CD8-positive, alpha-beta memory T cell (primary cell): ENCODE measurements at regions not wholly inside any gene's neighbourhood (a gene's known extent, or its start where the extent isn't known, plus 50 kb on each side); places are given as distances from the start of the nearest gene placed in this dataset.
"Not testable (repeated sequence)": the region's sequence is repeated elsewhere in the genome, so short reads cannot be mapped to it uniquely, and the experiment has no call there.

Experiments used
- CTCF ChIA-PET: fragments of 350-600 bp; sonication (Branson Sonifier 250); formaldehyde crosslinking; loops from one replicate; lab custom pipeline; 2021; ENCODE audit warnings: antibody characterized with exemption; lab: Charles Lee
- POLR2A ChIA-PET: fragments of 350-600 bp; sonication (Branson Sonifier 250); formaldehyde crosslinking; loops from one replicate; lab custom pipeline; 2021; ENCODE audit warnings: antibody characterized with exemption; lab: Charles Lee
- DNase-seq, 5 donors: peaks; one replicate each; pipeline versions ENCODE4 v3.0.0 to v3.0.0-alpha.2; 2020 to 2022; ENCODE audit warnings: mixed read lengths in 1 of 5
- H3K27ac ChIP-seq: one replicate; pipeline ENCODE4 v1.7.0; 2013; ENCODE audit warnings: low read depth, mild to moderate bottlenecking, low read length, moderate library complexity
- H3K27me3 ChIP-seq: 2 replicates; pipeline ENCODE4 v1.7.0; 2013; ENCODE audit warnings: low read length, mild to moderate bottlenecking; ENCODE audit not compliant: insufficient read depth, poor library complexity, severe bottlenecking
- H3K36me3 ChIP-seq: 2 replicates; pipeline ENCODE4 v1.7.0; 2013; ENCODE audit warnings: mild to moderate bottlenecking, low read length, moderate library complexity; ENCODE audit not compliant: insufficient read depth
- H3K4me1 ChIP-seq: 2 replicates; pipeline ENCODE4 v1.7.0; 2013; ENCODE audit warnings: mild to moderate bottlenecking, low read length, moderate library complexity; ENCODE audit not compliant: insufficient read depth
- H3K4me3 ChIP-seq: 2 replicates; pipeline ENCODE4 v1.7.0; 2013; ENCODE audit warnings: mild to moderate bottlenecking, low read length
- H3K9me3 ChIP-seq: 2 replicates; pipeline ENCODE4 v1.7.0; 2013; ENCODE audit warnings: mild to moderate bottlenecking, low read length
- H3K27ac Mint-ChIP-seq, 8 donors: one replicate each; pipeline ENCODE4 v1.8.0; 2020 to 2021; ENCODE audit warnings: mixed read lengths in 8 of 8, mild to moderate bottlenecking in 6 of 8, inconsistent platforms in 3 of 8, moderate library complexity in 3 of 8
- H3K27me3 Mint-ChIP-seq, 2 donors: one replicate each; pipeline ENCODE4 v1.8.0; 2020 to 2021; ENCODE audit warnings: mixed read lengths in 2 of 2, mild to moderate bottlenecking in 1 of 2, moderate library complexity in 1 of 2
- H3K36me3 Mint-ChIP-seq, 3 donors: one replicate each; pipeline ENCODE4 v1.8.0; 2020 to 2021; ENCODE audit warnings: mixed read lengths in 3 of 3, inconsistent platforms in 1 of 3, mild to moderate bottlenecking in 1 of 3
- H3K4me1 Mint-ChIP-seq, 3 donors: one replicate each; pipeline ENCODE4 v1.8.0; 2020 to 2021; ENCODE audit warnings: mixed read lengths in 3 of 3, inconsistent platforms in 1 of 3, mild to moderate bottlenecking in 1 of 3
- H3K4me3 Mint-ChIP-seq, 7 donors: one replicate each; pipeline ENCODE4 v1.8.0; 2020 to 2021; ENCODE audit warnings: mixed read lengths in 7 of 7, mild to moderate bottlenecking in 6 of 7, moderate library complexity in 4 of 7, inconsistent platforms in 2 of 7
- H3K9me3 Mint-ChIP-seq, 5 donors: one replicate each; pipeline ENCODE4 v1.8.0; 2020 to 2022; ENCODE audit warnings: mixed read lengths in 5 of 5, mild to moderate bottlenecking in 3 of 5, moderate library complexity in 2 of 5, inconsistent platforms in 1 of 5

DNA sequence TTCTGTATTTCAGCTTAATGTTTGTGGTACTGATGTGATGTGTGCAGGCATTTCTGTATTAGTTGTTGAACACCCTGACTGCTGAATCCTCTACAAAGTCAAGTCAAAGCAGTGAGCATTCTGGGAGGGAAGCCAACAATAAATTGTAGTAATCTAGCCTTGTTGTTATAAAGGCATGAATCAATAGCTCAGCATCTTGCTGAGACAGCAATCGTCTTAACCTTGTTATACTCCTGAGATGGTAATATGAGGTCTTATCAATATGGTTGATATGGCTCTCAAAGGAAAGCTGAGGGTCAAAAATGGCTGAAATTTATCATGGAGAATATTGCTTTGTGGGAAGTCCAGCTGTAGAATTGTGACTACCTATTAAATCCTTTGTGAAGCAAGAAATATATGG is 299.4 kb downstream of the DNAJB9 start:
- no peaks in the 10 kb centered on the region for H3K27me3 ChIP-seq
- H3K9me3 ChIP-seq: no peaks in the 10 kb centered on the region
- no peak overlapping the region for H3K27ac Mint-ChIP-seq
- H3K4me1 Mint-ChIP-seq: no peaks in the 10 kb centered on the region
- ChIA-PET CTCF (interaction anchor here (0.8 kb wide), 1 partner anchor 28 kb away, joined by 3 read pairs; no protein-coding TSS in a partner anchor), POLR2A (no interaction called here)
- DNase-seq: no peak
- no peaks in the 10 kb centered on the region for H3K36me3 Mint-ChIP-seq
- H3K4me1 ChIP-seq: no peaks in the 10 kb centered on the region
- no peaks in the 10 kb centered on the region for H3K27me3 Mint-ChIP-seq
- no peak overlapping the region for H3K4me3 Mint-ChIP-seq
- H3K36me3 ChIP-seq: no peaks in the 10 kb centered on the region
- H3K27ac ChIP-seq: no peak overlapping the region
- H3K4me3 ChIP-seq: no peak overlapping the region
- peaks cover 0 to 6% (median 3%) of the 10 kb centered on the region in 5 donors for H3K9me3 Mint-ChIP-seq

DNA sequence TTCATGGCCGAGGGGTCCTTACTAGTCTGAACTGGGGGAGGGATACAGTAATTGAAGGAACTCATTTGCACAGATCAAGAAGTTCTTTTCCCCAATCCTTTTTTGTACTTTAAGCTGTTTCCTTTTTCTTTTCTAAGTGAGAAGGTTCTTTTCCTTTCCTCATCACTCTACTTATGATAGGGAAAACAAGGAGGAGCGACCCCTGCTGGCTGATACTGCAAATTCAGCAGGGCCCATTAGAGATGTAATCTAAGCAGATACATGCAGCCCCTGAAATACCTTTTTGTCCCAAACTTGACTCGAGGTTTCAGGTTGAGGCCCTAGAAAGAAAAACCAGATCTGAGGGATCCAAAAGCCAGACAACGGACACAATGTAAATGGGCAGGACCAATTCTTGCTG is 305.5 kb downstream of the DNAJB9 start:
- Histone ChIP-seq H3K27me3 (no peaks in the 10 kb centered on the region), H3K4me3 (no peak overlapping the region), H3K4me1 (no peaks in the 10 kb centered on the region), H3K9me3 (no peaks in the 10 kb centered on the region), H3K27ac (no peak overlapping the region), H3K36me3 (no peaks in the 10 kb centered on the region)
- Mint-ChIP-seq H3K4me3 (no peak overlapping the region), H3K9me3 (peaks cover 4 to 14% (median 5%) of the 10 kb centered on the region in 5 donors), H3K27me3 (peaks cover 0 to 2% of the 10 kb centered on the region in 2 donors), H3K36me3 (no peaks in the 10 kb centered on the region), H3K27ac (no peak overlapping the region), H3K4me1 (no peaks in the 10 kb centered on the region)
- DNase-seq: no peak
- ChIA-PET CTCF (no interaction called here), POLR2A (no interaction called here)

DNA sequence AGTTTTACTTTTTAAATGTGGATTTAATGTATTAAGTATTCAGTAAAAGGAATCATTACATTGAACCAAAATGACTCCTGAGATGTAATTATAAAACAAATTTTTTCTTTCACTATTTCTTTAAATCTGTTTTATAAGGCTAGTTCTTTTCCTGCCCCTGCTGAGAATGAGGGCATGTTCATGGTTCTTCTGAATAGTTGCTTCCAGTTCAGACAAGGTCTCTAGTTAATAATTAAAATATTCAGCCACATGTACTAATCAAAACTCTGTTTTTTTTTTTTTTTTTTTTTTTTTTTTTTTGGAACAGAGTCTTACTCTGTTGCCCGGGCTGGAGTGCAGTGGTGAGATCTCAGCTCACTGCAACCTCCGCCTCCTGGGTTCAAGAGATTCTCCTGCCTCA is 321.2 kb downstream of the DNAJB9 start:
- no peaks in the 10 kb centered on the region for H3K36me3 Mint-ChIP-seq
- no peak overlapping the region for H3K27ac Mint-ChIP-seq
- Histone ChIP-seq H3K36me3 (no peaks in the 10 kb centered on the region), H3K27ac (no peak overlapping the region), H3K27me3 (no peaks in the 10 kb centered on the region), H3K4me1 (no peaks in the 10 kb centered on the region), H3K4me3 (no peak overlapping the region), H3K9me3 (no peaks in the 10 kb centered on the region)
- no peaks in the 10 kb centered on the region for H3K4me1 Mint-ChIP-seq
- H3K9me3 Mint-ChIP-seq: peaks cover 2 to 11% (median 3%) of the 10 kb centered on the region in 5 donors
- H3K27me3 Mint-ChIP-seq: no peaks in the 10 kb centered on the region
- ChIA-PET POLR2A (no interaction called here), CTCF (no interaction called here)
- no peak overlapping the region for H3K4me3 Mint-ChIP-seq
- no peak for DNase-seq

- Histone ChIP-seq H3K4me3 (no peak overlapping the region), H3K27me3 (no peaks in the 10 kb centered on the region), H3K27ac (no peak overlapping the region), H3K4me1 (no peaks in the 10 kb centered on the region), H3K9me3 (no peaks in the 10 kb centered on the region), H3K36me3 (no peaks in the 10 kb centered on the region)
- peaks cover 0 to 3% (median 0%) of the 10 kb centered on the region in 5 donors for H3K9me3 Mint-ChIP-seq
- no peaks in the 10 kb centered on the region for H3K36me3 Mint-ChIP-seq
- H3K27me3 Mint-ChIP-seq: no peaks in the 10 kb centered on the region
- ChIA-PET POLR2A (no interaction called here), CTCF (no interaction called here)
- no peak overlapping the region for H3K4me3 Mint-ChIP-seq
- H3K27ac Mint-ChIP-seq: no peak overlapping the region
- H3K4me1 Mint-ChIP-seq: no peaks in the 10 kb centered on the region
- no peak for DNase-seq
Measured at GRCh38 chr7:108908456-108908855, 338.8 kb downstream of the DNAJB9 start.

GRCh38 chr7:108911016-108911415 is 341.3 kb downstream of the DNAJB9 start:
- Histone ChIP-seq H3K4me1 (no peaks in the 10 kb centered on the region), H3K9me3 (no peaks in the 10 kb centered on the region), H3K27ac (no peak overlapping the region), H3K27me3 (no peaks in the 10 kb centered on the region), H3K36me3 (no peaks in the 10 kb centered on the region), H3K4me3 (no peak overlapping the region)
- POLR2A ChIA-PET: no interaction called here
- Mint-ChIP-seq H3K4me1 (no peaks in the 10 kb centered on the region), H3K4me3 (no peak overlapping the region), H3K36me3 (no peaks in the 10 kb centered on the region), H3K27ac (no peak overlapping the region), H3K27me3 (no peaks in the 10 kb centered on the region), H3K9me3 (peaks cover 0 to 8% (median 6%) of the 10 kb centered on the region in 5 donors)
- CTCF ChIA-PET: no interaction called here
- no peak for DNase-seq

DNA sequence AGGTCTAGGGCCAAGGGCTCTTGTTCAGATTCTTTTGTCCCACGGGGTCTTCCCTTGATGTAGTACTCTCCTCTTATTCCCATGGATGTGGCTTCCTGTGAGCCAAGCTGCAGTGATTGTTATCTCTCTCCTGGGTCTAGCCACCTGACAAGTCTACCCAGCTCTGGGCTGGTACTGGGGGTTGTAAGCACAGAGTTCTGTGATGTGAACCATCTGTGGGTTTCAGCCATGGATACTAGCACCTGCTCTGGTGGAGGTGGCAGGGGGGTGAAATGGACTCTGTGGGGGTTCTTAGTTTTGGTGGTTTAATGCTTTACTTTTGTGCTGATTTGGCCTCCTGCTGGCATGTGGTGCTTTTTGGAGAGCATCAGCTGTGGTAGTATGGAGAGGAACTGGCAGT is 350.8 kb downstream of the DNAJB9 start:
- H3K36me3 ChIP-seq: no peaks in the 10 kb centered on the region

GRCh38 chr7:108943048-108943447 is 373.4 kb downstream of the DNAJB9 start:
- not testable (repeated sequence) for H3K9me3 Mint-ChIP-seq, H3K27me3 Mint-ChIP-seq, H3K4me3 Mint-ChIP-seq

More for the DNA sequence above, 350.8 kb downstream of the DNAJB9 start:
- no peaks in the 10 kb centered on the region for H3K4me1 Mint-ChIP-seq
- H3K27me3 Mint-ChIP-seq: no peaks in the 10 kb centered on the region
- H3K27me3 ChIP-seq: no peaks in the 10 kb centered on the region
- no peaks in the 10 kb centered on the region for H3K36me3 Mint-ChIP-seq
- H3K9me3 ChIP-seq: no peaks in the 10 kb centered on the region
- no peak overlapping the region for H3K4me3 Mint-ChIP-seq
- peaks cover 8 to 51% (median 24%) of the 10 kb centered on the region in 5 donors for H3K9me3 Mint-ChIP-seq
- ChIA-PET CTCF (no interaction called here), POLR2A (no interaction called here)
- no peak overlapping the region for H3K4me3 ChIP-seq
- no peak overlapping the region for H3K27ac Mint-ChIP-seq
- H3K27ac ChIP-seq: no peak overlapping the region
- H3K4me1 ChIP-seq: no peaks in the 10 kb centered on the region
- no peak for DNase-seq

GRCh38 chr7:108947526-108947925 is 377.9 kb downstream of the DNAJB9 start:
- POLR2A ChIA-PET: no interaction called here
- DNase-seq: no peak
- H3K9me3 ChIP-seq: no peaks in the 10 kb centered on the region
- CTCF ChIA-PET: no interaction called here
- Mint-ChIP-seq H3K27me3 (no peaks in the 10 kb centered on the region), H3K9me3 (peaks cover 0 to 12% (median 6%) of the 10 kb centered on the region in 5 donors), H3K27ac (no peak overlapping the region), H3K4me1 (no peaks in the 10 kb centered on the region), H3K36me3 (no peaks in the 10 kb centered on the region), H3K4me3 (no peak overlapping the region)
- no peaks in the 10 kb centered on the region for H3K36me3 ChIP-seq
- H3K4me3 ChIP-seq: no peak overlapping the region
- no peaks in the 10 kb centered on the region for H3K27me3 ChIP-seq
- no peak overlapping the region for H3K27ac ChIP-seq
- H3K4me1 ChIP-seq: no peaks in the 10 kb centered on the region

More at GRCh38 chr7:108943048-108943447, 373.4 kb downstream of the DNAJB9 start:
- H3K4me1 ChIP-seq, H3K4me1 Mint-ChIP-seq, H3K36me3 Mint-ChIP-seq, CTCF ChIA-PET, POLR2A ChIA-PET, H3K27ac Mint-ChIP-seq, H3K27me3 ChIP-seq, DNase-seq, H3K36me3 ChIP-seq, H3K27ac ChIP-seq, H3K9me3 ChIP-seq, H3K4me3 ChIP-seq: not testable (repeated sequence)

DNA sequence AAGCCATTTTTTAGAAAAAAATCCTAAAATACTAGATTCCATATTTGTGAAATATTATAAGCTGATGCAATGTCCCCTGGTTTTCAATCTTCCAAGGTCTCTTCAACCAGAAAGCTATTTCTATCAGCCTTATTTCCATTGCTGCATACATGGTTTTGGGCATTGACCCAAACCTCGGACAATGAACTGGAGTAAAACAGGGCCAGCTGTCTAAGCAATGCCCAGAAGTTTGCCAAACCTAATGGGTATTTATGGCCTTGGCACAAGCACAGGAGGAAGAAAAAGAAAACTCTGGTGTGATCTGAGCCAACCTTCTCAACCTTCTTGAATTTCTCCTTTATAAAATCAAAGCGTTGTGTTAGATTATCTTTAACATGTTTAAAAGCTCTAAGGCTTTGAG is 402.3 kb downstream of the DNAJB9 start:
- no peaks in the 10 kb centered on the region for H3K27me3 ChIP-seq
- H3K27ac Mint-ChIP-seq: no peak overlapping the region
- no peaks in the 10 kb centered on the region for H3K4me1 Mint-ChIP-seq
- H3K4me3 Mint-ChIP-seq: no peak overlapping the region
- H3K27me3 Mint-ChIP-seq: no peaks in the 10 kb centered on the region
- H3K4me1 ChIP-seq: no peaks in the 10 kb centered on the region
- POLR2A ChIA-PET: no interaction called here
- no peak for DNase-seq
- H3K9me3 Mint-ChIP-seq: peaks cover 0 to 5% (median 4%) of the 10 kb centered on the region in 5 donors
- CTCF ChIA-PET: no interaction called here
- H3K27ac ChIP-seq: no peak overlapping the region
- H3K9me3 ChIP-seq: no peaks in the 10 kb centered on the region
- no peaks in the 10 kb centered on the region for H3K36me3 ChIP-seq
- no peaks in the 10 kb centered on the region for H3K36me3 Mint-ChIP-seq
- H3K4me3 ChIP-seq: no peak overlapping the region
